GM18511 (cell line): ENCODE measurements at regions not wholly inside any gene's neighbourhood (a gene's known extent, or its start where the extent isn't known, plus 50 kb on each side); places are given as distances from the start of the nearest gene placed in this dataset.
"Not testable (repeated sequence)": the region's sequence is repeated elsewhere in the genome, so short reads cannot be mapped to it uniquely, and the experiment has no call there.

ENCODE experiments used
- ATAC-seq: cut with Tn5 transposase; IDR thresholded peaks from one replicate; pipeline ENCODE4 v1.9.1; 2021; ENCODE audit warnings: mild to moderate bottlenecking, moderate library complexity; ENCODE audit not compliant: unreplicated experiment

- no peak for ATAC-seq
Observed at GRCh38 chr4:66955784-66956183, 589.5 kb downstream of the CENPC start.

DNA sequence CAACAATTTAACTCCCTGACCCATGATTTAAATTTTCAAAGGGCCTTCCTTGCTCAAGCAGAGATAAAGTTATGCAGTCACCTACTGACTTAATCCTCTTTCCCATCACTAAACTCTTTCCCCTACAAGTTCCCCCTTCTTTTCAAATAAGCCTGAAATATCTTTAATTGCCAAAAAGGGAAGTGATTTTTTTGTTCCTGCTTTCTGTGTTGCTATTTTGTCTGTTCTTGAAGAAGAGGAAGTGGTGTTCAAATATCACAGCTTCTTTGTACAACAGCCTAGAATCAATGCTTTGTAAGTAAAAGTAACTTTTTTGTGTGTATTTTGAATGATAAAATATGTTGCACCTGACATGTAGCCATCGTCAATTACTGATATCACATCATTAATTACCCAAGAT lies 595.9 kb downstream of the CENPC start:
- no peak for ATAC-seq

DNA sequence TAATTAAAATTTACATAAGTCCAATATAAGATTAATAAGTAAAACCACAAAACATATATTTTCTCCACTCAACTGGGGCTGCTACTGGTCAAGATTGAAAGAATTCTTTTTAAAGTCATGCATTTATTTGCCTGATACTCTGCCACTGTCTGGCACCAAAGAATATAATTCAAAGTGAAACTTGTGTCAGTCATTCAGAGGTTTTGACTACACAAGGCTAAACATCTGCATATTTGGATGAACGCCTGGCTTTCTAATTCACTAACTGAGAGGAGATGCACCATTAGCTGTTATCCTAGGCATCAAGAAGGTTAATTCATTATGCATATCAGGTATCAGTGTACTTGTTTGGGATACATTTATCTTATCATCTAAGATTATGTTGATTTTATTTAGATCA lies 598.5 kb downstream of the CENPC start:
- ATAC-seq = no peak

- no peak for ATAC-seq
Observed at GRCh38 chr4:66943112-66943511, 602.2 kb downstream of the CENPC start.

- ATAC-seq = not testable (repeated sequence)
Observed at GRCh38 chr4:66931981-66932380, 613.3 kb downstream of the CENPC start.

DNA sequence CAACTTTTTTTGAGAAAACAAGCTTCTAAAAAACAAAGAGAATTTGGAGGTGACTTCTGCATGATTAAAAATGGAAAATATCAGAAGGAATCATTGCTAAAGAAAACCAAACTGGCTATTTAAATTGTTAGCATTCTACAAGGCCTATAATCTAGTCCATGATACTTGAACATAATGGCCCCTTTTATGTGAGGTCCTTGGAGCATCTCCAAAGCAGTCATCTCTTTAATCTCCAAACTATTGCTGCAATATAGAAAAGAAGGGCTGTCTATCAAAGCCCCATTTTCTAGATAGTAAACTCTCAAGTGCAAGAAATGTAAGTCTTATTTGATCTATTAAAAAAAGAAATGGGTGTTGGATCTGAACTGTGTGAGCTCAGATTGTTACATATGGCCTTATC lies 615.1 kb downstream of the CENPC start:
- no peak for ATAC-seq

DNA sequence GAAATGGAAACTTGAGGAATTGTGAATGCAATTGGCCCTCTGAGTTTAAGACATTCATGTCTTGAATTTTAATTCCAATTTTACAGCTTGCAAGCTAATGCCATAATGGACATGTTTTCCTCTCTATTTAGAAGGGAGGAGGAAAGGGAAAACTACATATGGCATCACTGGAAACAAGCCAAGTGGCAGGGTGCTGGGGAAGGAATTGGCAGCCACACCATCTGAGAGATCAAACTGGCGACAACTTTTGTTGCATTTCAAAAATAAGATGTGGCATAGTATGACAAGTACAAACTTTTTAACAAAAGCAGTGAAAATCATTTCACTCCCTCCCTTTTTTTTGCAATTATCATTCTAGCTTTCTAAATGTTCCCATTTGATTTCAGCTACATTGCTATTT lies 615.6 kb downstream of the CENPC start:
- ATAC-seq = no peak

- not testable (repeated sequence) for ATAC-seq
Observed at GRCh38 chr4:66928881-66929280, 616.4 kb downstream of the CENPC start.

- no peak for ATAC-seq
Observed at GRCh38 chr4:66927937-66928336, 617.4 kb downstream of the CENPC start.

- no peak for ATAC-seq
Observed at GRCh38 chr4:66926687-66927086, 618.6 kb downstream of the CENPC start.

DNA sequence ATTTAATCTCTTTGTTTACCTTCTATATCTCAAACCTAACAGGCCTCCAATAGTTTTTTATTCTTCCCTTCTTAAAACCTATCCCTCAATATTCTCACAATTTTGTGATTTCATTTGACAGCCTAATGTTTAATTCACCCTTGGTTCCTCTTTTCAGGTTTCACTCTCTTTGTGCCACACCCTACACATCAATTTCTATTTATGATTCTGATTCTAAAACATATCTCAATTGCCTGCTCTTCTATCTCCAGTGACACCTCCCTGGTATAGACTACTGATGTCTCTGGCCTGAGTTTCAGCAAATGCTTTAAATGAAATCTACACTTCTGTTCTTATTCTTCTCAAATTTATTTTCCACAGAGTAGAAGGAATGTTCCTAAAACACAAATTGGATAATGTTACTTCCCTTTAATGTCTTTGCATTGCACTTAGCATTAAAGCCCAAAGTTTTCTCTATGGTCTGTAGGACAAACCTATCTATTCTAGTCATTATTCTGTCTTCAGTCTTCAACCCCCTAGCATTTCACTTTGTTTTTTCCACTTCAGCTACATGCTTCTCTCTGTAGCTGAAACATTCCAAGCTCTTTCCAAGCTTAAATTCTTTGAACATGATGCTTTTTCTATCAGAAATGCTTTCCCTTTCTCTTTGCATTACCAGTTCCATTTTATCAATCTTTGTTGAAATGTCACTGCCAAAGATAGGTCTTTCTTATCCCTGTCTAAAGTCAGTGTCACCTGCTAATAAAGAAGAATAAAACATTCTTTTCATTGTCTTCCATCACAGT lies 622.0 kb downstream of the CENPC start:
- no peak for ATAC-seq

GRCh38 chr4:66921433-66921832 lies 623.9 kb downstream of the CENPC start:
- no peak for ATAC-seq

- ATAC-seq = no peak
Observed at GRCh38 chr4:66920514-66920913, 624.8 kb downstream of the CENPC start.

GRCh38 chr4:66911880-66912279 lies 633.4 kb downstream of the CENPC start:
- no peak for ATAC-seq

GRCh38 chr4:66906314-66906713 lies 639.0 kb downstream of the CENPC start:
- no peak for ATAC-seq

GRCh38 chr4:66899422-66900065 lies 645.8 kb downstream of the CENPC start:
- ATAC-seq = no peak

- ATAC-seq = no peak
Observed at GRCh38 chr4:66893807-66894206, 651.5 kb downstream of the CENPC start.

GRCh38 chr4:66887061-66887460 lies 658.2 kb downstream of the CENPC start:
- ATAC-seq = no peak

DNA sequence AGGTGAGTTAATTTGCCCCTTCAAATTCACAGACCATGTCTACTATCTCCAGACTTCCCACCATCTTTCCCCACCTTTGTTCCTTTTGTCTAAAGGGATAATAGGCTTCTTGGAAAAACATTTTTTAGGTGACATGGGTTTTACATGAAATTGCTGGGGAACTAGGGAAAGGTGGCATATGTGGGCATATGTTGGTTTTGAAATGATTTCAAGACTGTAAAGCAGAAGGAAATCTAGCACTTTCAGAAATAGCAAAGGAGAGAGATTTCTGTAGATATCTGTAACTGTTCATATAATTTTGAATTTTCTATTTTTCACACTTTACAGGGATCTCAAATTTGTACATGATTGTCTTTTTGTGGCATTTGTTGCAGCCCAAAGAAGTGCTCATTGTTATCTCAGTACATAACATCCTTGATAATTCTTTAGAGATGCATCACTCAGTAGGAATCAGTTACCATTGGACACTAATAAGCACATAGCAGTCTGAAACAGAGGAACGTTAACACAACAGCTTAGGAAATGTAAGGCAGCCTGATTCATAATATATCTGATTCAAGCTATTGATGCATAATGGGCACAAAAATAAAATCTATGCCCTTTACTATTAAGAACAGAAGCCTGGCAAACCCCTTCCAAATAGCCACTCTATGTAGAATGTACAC lies 659.7 kb downstream of the CENPC start:
- ATAC-seq = no peak

DNA sequence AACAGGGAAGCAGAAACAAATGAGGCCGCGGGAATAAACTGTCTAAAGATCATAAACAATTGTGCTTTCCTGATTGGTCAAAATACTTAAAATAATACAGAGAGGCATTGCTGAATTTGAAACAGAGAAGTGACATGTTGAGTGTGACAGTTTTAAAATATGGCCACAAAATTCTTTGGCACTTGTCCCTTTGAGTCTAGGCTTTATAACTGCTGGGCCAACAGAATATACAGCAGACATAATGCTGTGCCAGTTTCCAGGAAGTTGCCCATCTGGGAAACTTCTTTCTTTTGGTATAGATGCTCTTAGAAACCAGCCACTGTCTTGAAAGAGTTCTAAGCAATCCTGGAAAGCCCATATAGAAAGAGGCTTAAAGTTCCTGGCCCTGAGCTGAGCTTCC lies 668.4 kb downstream of the CENPC start:
- no peak for ATAC-seq

DNA sequence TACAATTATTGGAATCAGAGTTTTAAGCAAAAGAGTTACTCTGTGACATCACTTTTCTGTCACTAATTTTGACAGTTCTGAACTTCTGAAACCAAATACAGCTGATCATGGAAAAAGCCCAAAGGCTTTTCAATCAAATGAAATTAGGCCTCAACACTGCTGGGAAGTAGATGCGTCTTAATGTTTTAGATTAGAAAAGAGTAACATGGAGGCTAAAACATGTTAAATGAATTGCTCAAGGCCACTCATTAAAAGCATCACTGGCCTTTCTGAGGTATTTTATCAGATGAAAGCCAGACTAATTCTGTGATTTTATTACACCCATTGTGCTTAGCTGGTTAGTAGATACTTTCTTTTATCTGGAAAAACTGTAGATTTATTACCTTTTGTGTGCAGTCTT lies 672.6 kb downstream of the CENPC start:
- no peak for ATAC-seq

GRCh38 chr4:66863481-66863880 lies 681.8 kb downstream of the CENPC start:
- ATAC-seq = no peak
